ENCODE measurements at regions not wholly inside any gene's neighbourhood (a gene's known extent, or its start where the extent isn't known, plus 50 kb on each side); places are given as distances from the start of the nearest gene placed in this dataset.

DNA sequence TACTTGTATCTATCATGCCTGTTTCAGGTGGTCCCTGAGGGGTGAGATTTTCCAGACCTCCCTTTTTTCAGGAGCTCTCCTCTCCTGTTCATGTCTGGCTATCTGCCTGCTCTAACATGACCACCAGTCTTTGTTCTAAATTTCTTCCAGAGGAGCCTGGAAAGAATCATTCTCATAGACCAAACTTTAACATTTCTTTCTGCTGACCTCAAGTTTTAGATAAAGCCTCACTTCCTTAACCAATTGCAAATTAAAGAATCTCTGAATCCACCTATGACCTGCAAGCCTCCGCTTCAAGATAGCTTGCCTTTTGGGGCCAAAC lies 97.6 kb downstream of the TEX51 start:
- no peaks in the 10 kb centered on the region for H3K36me3 ChIP-seq (ENCODE audit: control insufficient read depth, insufficient read depth, low read length)
- intact Hi-C loops (cut with micrococcal nuclease; ENCODE audit: unreplicated experiment), result no loop called here
- TF ChIP-seq SIN3A (IDR thresholded peaks at IDR 0.05; ENCODE audit: borderline replicate concordance, insufficient read depth, low read depth, low read length), result no peak
- TF ChIP-seq, protein P1, sequence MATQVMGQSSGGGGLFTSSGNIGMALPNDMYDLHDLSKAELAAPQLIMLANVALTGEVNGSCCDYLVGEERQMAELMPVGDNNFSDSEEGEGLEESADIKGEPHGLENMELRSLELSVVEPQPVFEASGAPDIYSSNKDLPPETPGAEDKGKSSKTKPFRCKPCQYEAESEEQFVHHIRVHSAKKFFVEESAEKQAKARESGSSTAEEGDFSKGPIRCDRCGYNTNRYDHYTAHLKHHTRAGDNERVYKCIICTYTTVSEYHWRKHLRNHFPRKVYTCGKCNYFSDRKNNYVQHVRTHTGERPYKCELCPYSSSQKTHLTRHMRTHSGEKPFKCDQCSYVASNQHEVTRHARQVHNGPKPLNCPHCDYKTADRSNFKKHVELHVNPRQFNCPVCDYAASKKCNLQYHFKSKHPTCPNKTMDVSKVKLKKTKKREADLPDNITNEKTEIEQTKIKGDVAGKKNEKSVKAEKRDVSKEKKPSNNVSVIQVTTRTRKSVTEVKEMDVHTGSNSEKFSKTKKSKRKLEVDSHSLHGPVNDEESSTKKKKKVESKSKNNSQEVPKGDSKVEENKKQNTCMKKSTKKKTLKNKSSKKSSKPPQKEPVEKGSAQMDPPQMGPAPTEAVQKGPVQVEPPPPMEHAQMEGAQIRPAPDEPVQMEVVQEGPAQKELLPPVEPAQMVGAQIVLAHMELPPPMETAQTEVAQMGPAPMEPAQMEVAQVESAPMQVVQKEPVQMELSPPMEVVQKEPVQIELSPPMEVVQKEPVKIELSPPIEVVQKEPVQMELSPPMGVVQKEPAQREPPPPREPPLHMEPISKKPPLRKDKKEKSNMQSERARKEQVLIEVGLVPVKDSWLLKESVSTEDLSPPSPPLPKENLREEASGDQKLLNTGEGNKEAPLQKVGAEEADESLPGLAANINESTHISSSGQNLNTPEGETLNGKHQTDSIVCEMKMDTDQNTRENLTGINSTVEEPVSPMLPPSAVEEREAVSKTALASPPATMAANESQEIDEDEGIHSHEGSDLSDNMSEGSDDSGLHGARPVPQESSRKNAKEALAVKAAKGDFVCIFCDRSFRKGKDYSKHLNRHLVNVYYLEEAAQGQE (IDR thresholded peaks at IDR 0.05; ENCODE audit: insufficient read depth in 1 of 2, low read depth in 2 of 2, low read length in 1 of 2), result no peak
- TF ChIP-seq CTCF (IDR thresholded peaks at IDR 0.05), result no peak
- no peak for TF ChIP-seq TCF7L2 (IDR thresholded peaks at IDR 0.05; ENCODE audit: low read depth, low read length)
- no peak for TF ChIP-seq POLR2AphosphoS5 (IDR thresholded peaks at IDR 0.05; ENCODE audit: low read depth, low read length)
- H3K27me3 ChIP-seq (ENCODE audit: control insufficient read depth, insufficient read depth, low read length), result peaks cover 4% of the 10 kb centered on the region; the same call in 1 of the 2 replicates
- no TSS peak for BruUV-seq (replicated peaks)
- H3K4me3 ChIP-seq (ENCODE audit: low read depth in 2 of 2, low read length in 2 of 2), result no peak overlapping the region
- no peaks in the 10 kb centered on the region for H3K9me3 ChIP-seq (ENCODE audit: control insufficient read depth, insufficient read depth, low read depth, low read length)
- in situ Hi-C loops (cut with HindIII; ENCODE audit: low pct_unique_long_range_greater_than_20kb, low sequenced_read_pairs), result no loop called here
- DNase-seq (ENCODE audit: low read depth, low spot score) (no peak), ATAC-seq (no peak)
- ChIA-PET POLR2A (no interaction called here), CTCF (no interaction called here)
- H3K27ac ChIP-seq (ENCODE audit: low read length), result no peak overlapping the region
- no peaks in the 10 kb centered on the region for H3K4me1 ChIP-seq (ENCODE audit: control insufficient read depth, insufficient read depth, low read length)
